ENCODE measurements at regions not wholly inside any gene's neighbourhood (a gene's known extent, or its start where the extent isn't known, plus 50 kb on each side); places are given as distances from the start of the nearest gene placed in this dataset.

- Histone ChIP-seq H3K27me3 (ENCODE audit: control insufficient read depth in 3 of 3, insufficient read depth in 3 of 3, low read length in 3 of 3) (peaks cover 7 to 22% (median 13%) of the 10 kb centered on the region in 3 donors), H3K9me3 (ENCODE audit: control insufficient read depth in 3 of 3, low read length in 3 of 3) (no peaks in the 10 kb centered on the region), H3K4me3 (ENCODE audit: low read length in 3 of 3) (no peak overlapping the region), H3K27ac (ENCODE audit: low read depth, low read length) (no peak overlapping the region), H3K4me1 (ENCODE audit: control insufficient read depth in 3 of 3, insufficient read depth in 3 of 3, low read length in 3 of 3) (no peaks in the 10 kb centered on the region), H3K9ac (ENCODE audit: low read depth in 1 of 3, low read length in 3 of 3) (no peak overlapping the region), H3K36me3 (ENCODE audit: control insufficient read depth in 3 of 3, insufficient read depth in 3 of 3, low read length in 3 of 3) (no peaks in the 10 kb centered on the region)
These were observed 168.2 kb upstream of the FOXQ1 start for GRCh38 chr6:1143655-1144054.

GRCh38 chr6:1139155-1139890, 172.6 kb upstream of the FOXQ1 start:
- Histone ChIP-seq H3K27me3 (ENCODE audit: control insufficient read depth in 3 of 3, insufficient read depth in 3 of 3, low read length in 3 of 3) (no peaks in the 10 kb centered on the region), H3K4me1 (ENCODE audit: control insufficient read depth in 3 of 3, insufficient read depth in 3 of 3, low read length in 3 of 3) (no peaks in the 10 kb centered on the region), H3K36me3 (ENCODE audit: control insufficient read depth in 3 of 3, insufficient read depth in 3 of 3, low read length in 3 of 3) (no peaks in the 10 kb centered on the region), H3K4me3 (ENCODE audit: low read length in 3 of 3) (no peak overlapping the region), H3K9ac (ENCODE audit: low read depth in 1 of 3, low read length in 3 of 3) (no peak overlapping the region), H3K9me3 (ENCODE audit: control insufficient read depth in 3 of 3, low read length in 3 of 3) (no peaks in the 10 kb centered on the region), H3K27ac (ENCODE audit: low read depth, low read length) (no peak overlapping the region)

GRCh38 chr6:1137849-1138248, 174.0 kb upstream of the FOXQ1 start:
- Histone ChIP-seq H3K9ac (ENCODE audit: low read depth in 1 of 3, low read length in 3 of 3) (no peak overlapping the region), H3K27ac (ENCODE audit: low read depth, low read length) (no peak overlapping the region), H3K27me3 (ENCODE audit: control insufficient read depth in 3 of 3, insufficient read depth in 3 of 3, low read length in 3 of 3) (no peaks in the 10 kb centered on the region), H3K36me3 (ENCODE audit: control insufficient read depth in 3 of 3, insufficient read depth in 3 of 3, low read length in 3 of 3) (no peaks in the 10 kb centered on the region), H3K9me3 (ENCODE audit: control insufficient read depth in 3 of 3, low read length in 3 of 3) (no peaks in the 10 kb centered on the region), H3K4me3 (ENCODE audit: low read length in 3 of 3) (no peak overlapping the region), H3K4me1 (ENCODE audit: control insufficient read depth in 3 of 3, insufficient read depth in 3 of 3, low read length in 3 of 3) (no peaks in the 10 kb centered on the region)

GRCh38 chr6:1136827-1137226, 175.1 kb upstream of the FOXQ1 start:
- Histone ChIP-seq H3K4me1 (ENCODE audit: control insufficient read depth in 3 of 3, insufficient read depth in 3 of 3, low read length in 3 of 3) (no peaks in the 10 kb centered on the region), H3K9ac (ENCODE audit: low read depth in 1 of 3, low read length in 3 of 3) (no peak overlapping the region), H3K36me3 (ENCODE audit: control insufficient read depth in 3 of 3, insufficient read depth in 3 of 3, low read length in 3 of 3) (no peaks in the 10 kb centered on the region), H3K9me3 (ENCODE audit: control insufficient read depth in 3 of 3, low read length in 3 of 3) (no peaks in the 10 kb centered on the region), H3K27me3 (ENCODE audit: control insufficient read depth in 3 of 3, insufficient read depth in 3 of 3, low read length in 3 of 3) (no peaks in the 10 kb centered on the region), H3K27ac (ENCODE audit: low read depth, low read length) (no peak overlapping the region), H3K4me3 (ENCODE audit: low read length in 3 of 3) (no peak overlapping the region)

GRCh38 chr6:1136415-1136774, 175.5 kb upstream of the FOXQ1 start:
- H3K9ac ChIP-seq (ENCODE audit: low read depth in 1 of 3, low read length in 3 of 3) = no peak overlapping the region
- no peak overlapping the region for H3K4me3 ChIP-seq (ENCODE audit: low read length in 3 of 3)
- H3K9me3 ChIP-seq (ENCODE audit: control insufficient read depth in 3 of 3, low read length in 3 of 3) = no peaks in the 10 kb centered on the region
- no peak overlapping the region for H3K27ac ChIP-seq (ENCODE audit: low read depth, low read length)
- no peaks in the 10 kb centered on the region for H3K27me3 ChIP-seq (ENCODE audit: control insufficient read depth in 3 of 3, insufficient read depth in 3 of 3, low read length in 3 of 3)
- peaks cover 0 to under 1% (median 0%) of the 10 kb centered on the region in 3 donors for H3K4me1 ChIP-seq (ENCODE audit: control insufficient read depth in 3 of 3, insufficient read depth in 3 of 3, low read length in 3 of 3)
- no peaks in the 10 kb centered on the region for H3K36me3 ChIP-seq (ENCODE audit: control insufficient read depth in 3 of 3, insufficient read depth in 3 of 3, low read length in 3 of 3)

GRCh38 chr6:1135726-1136414, 176.0 kb upstream of the FOXQ1 start:
- H3K36me3 ChIP-seq (ENCODE audit: control insufficient read depth in 3 of 3, insufficient read depth in 3 of 3, low read length in 3 of 3) = no peaks in the 10 kb centered on the region
- H3K4me1 ChIP-seq (ENCODE audit: control insufficient read depth in 3 of 3, insufficient read depth in 3 of 3, low read length in 3 of 3) = peaks cover 0 to 4% (median 0%) of the 10 kb centered on the region in 3 donors
- H3K4me3 ChIP-seq (ENCODE audit: low read length in 3 of 3) = no peak overlapping the region
- no peak overlapping the region for H3K9ac ChIP-seq (ENCODE audit: low read depth in 1 of 3, low read length in 3 of 3)
- H3K9me3 ChIP-seq (ENCODE audit: control insufficient read depth in 3 of 3, low read length in 3 of 3) = no peaks in the 10 kb centered on the region
- no peak overlapping the region for H3K27ac ChIP-seq (ENCODE audit: low read depth, low read length)
- no peaks in the 10 kb centered on the region for H3K27me3 ChIP-seq (ENCODE audit: control insufficient read depth in 3 of 3, insufficient read depth in 3 of 3, low read length in 3 of 3)

- Histone ChIP-seq H3K9ac (ENCODE audit: low read depth in 1 of 3, low read length in 3 of 3) (no peak overlapping the region), H3K4me3 (ENCODE audit: low read length in 3 of 3) (no peak overlapping the region), H3K9me3 (ENCODE audit: control insufficient read depth in 3 of 3, low read length in 3 of 3) (no peaks in the 10 kb centered on the region), H3K36me3 (ENCODE audit: control insufficient read depth in 3 of 3, insufficient read depth in 3 of 3, low read length in 3 of 3) (no peaks in the 10 kb centered on the region), H3K27ac (ENCODE audit: low read depth, low read length) (peak overlapping the region; percentile 66), H3K27me3 (ENCODE audit: control insufficient read depth in 3 of 3, insufficient read depth in 3 of 3, low read length in 3 of 3) (peaks cover 0 to 5% (median 0%) of the 10 kb centered on the region in 3 donors), H3K4me1 (ENCODE audit: control insufficient read depth in 3 of 3, insufficient read depth in 3 of 3, low read length in 3 of 3) (peaks cover 0 to 5% (median 4%) of the 10 kb centered on the region in 3 donors)
These were observed 180.4 kb upstream of the FOXQ1 start for GRCh38 chr6:1131285-1132079.

- H3K36me3 ChIP-seq (ENCODE audit: control insufficient read depth in 3 of 3, insufficient read depth in 3 of 3, low read length in 3 of 3) = no peaks in the 10 kb centered on the region
- no peaks in the 10 kb centered on the region for H3K9me3 ChIP-seq (ENCODE audit: control insufficient read depth in 3 of 3, low read length in 3 of 3)
- peaks cover 0 to 5% (median 0%) of the 10 kb centered on the region in 3 donors for H3K27me3 ChIP-seq (ENCODE audit: control insufficient read depth in 3 of 3, insufficient read depth in 3 of 3, low read length in 3 of 3)
- no peak overlapping the region for H3K9ac ChIP-seq (ENCODE audit: low read depth in 1 of 3, low read length in 3 of 3)
- H3K4me1 ChIP-seq (ENCODE audit: control insufficient read depth in 3 of 3, insufficient read depth in 3 of 3, low read length in 3 of 3) = peaks cover 0 to 5% (median 4%) of the 10 kb centered on the region in 3 donors
- H3K27ac ChIP-seq (ENCODE audit: low read depth, low read length) = peak overlapping the region; percentile 66
- no peak overlapping the region for H3K4me3 ChIP-seq (ENCODE audit: low read length in 3 of 3)
These were observed 181.2 kb upstream of the FOXQ1 start for GRCh38 chr6:1130709-1131108.

GRCh38 chr6:1129131-1129530, 182.8 kb upstream of the FOXQ1 start:
- H3K9ac ChIP-seq (ENCODE audit: low read depth in 1 of 3, low read length in 3 of 3) = no peak overlapping the region
- no peak overlapping the region for H3K27ac ChIP-seq (ENCODE audit: low read depth, low read length)
- H3K36me3 ChIP-seq (ENCODE audit: control insufficient read depth in 3 of 3, insufficient read depth in 3 of 3, low read length in 3 of 3) = no peaks in the 10 kb centered on the region
- peaks cover 0 to 5% (median 4%) of the 10 kb centered on the region in 3 donors for H3K4me1 ChIP-seq (ENCODE audit: control insufficient read depth in 3 of 3, insufficient read depth in 3 of 3, low read length in 3 of 3)
- H3K27me3 ChIP-seq (ENCODE audit: control insufficient read depth in 3 of 3, insufficient read depth in 3 of 3, low read length in 3 of 3) = peaks cover 0 to 5% (median 0%) of the 10 kb centered on the region in 3 donors
- H3K4me3 ChIP-seq (ENCODE audit: low read length in 3 of 3) = no peak overlapping the region
- H3K9me3 ChIP-seq (ENCODE audit: control insufficient read depth in 3 of 3, low read length in 3 of 3) = no peaks in the 10 kb centered on the region

Measured in skeletal muscle tissue (tissue), 3 donors.